Endothelial cell of umbilical vein (primary cell): ENCODE measurements at regions not wholly inside any gene's neighbourhood (a gene's known extent, or its start where the extent isn't known, plus 50 kb on each side); places are given as distances from the start of the nearest gene placed in this dataset.

ENCODE experiments used
- CTCF ChIP-seq, 2 donors: IDR thresholded peaks; 1 replicate in 1 of 2; 2 replicates in 1 of 2; pipeline ENCODE4 v1.5.1; 2011; ENCODE audit warnings: low read length in 2 of 2, mild to moderate bottlenecking in 2 of 2, moderate library complexity in 2 of 2, control low read depth in 1 of 2, inconsistent platforms in 1 of 2, low read depth in 1 of 2; ENCODE audit not compliant: insufficient read depth in 1 of 2; ENCODE audit errors: extremely low read depth in 1 of 2
- EZH2 ChIP-seq: IDR thresholded peaks from 2 replicates; pipeline ENCODE4 v1.6.1; 2012; ENCODE audit warnings: borderline replicate concordance, low read depth, mild to moderate bottlenecking, moderate library complexity, low read length, inconsistent platforms; ENCODE audit not compliant: severe bottlenecking
- FOS ChIP-seq: IDR thresholded peaks from 2 replicates; pipeline ENCODE4 v1.6.1; 2011; ENCODE audit warnings: mild to moderate bottlenecking, low read length, moderate library complexity, borderline replicate concordance; ENCODE audit not compliant: insufficient read depth
- JUN ChIP-seq: IDR thresholded peaks from 2 replicates; pipeline ENCODE4 v1.6.1; 2011; ENCODE audit warnings: borderline replicate concordance, low read depth; ENCODE audit not compliant: insufficient read length, insufficient read depth
- MAX ChIP-seq: IDR thresholded peaks from 2 replicates; pipeline ENCODE4 v1.6.1; 2011; ENCODE audit not compliant: insufficient read depth, insufficient read length
- MYC ChIP-seq: IDR thresholded peaks from one replicate; pipeline ENCODE4 v1.6.1; 2011; ENCODE audit warnings: mild to moderate bottlenecking, low read depth, low read length
- POLR2A ChIP-seq: IDR thresholded peaks from 2 replicates; pipeline ENCODE4 v1.6.1; 2012; ENCODE audit warnings: low read depth, mild to moderate bottlenecking, control low read depth, low read length
- POLR2AphosphoS5 ChIP-seq: IDR thresholded peaks from 2 replicates; pipeline ENCODE4 v1.6.1; 2012; ENCODE audit warnings: low read depth, mild to moderate bottlenecking, control low read depth, low read length, moderate library complexity; ENCODE audit not compliant: insufficient read depth

GRCh38 chr5:66417781-66418180, 178.4 kb upstream of the MAST4 start:
- no peak for TF ChIP-seq CTCF (IDR thresholded peaks at IDR 0.05; ENCODE audit: extremely low read depth in 1 of 2, insufficient read depth in 1 of 2, low read depth in 1 of 2, low read length in 2 of 2)
- no peak for TF ChIP-seq EZH2
- no peak for TF ChIP-seq POLR2AphosphoS5
- no peak for TF ChIP-seq FOS
- no peak for TF ChIP-seq MYC
- no peak for TF ChIP-seq POLR2A
- TF ChIP-seq MAX: no peak
- no peak for TF ChIP-seq JUN
